CMK (cell line): ENCODE measurements at regions not wholly inside any gene's neighbourhood (a gene's known extent, or its start where the extent isn't known, plus 50 kb on each side); places are given as distances from the start of the nearest gene placed in this dataset.
A peak's percentile ranks its signal among the peaks of the same experiment; 100 is the strongest.

Source experiments
- DNase-seq: peaks from one replicate; pipeline ENCODE4 v3.0.0-alpha.2; 2010; ENCODE audit warnings: low read depth

DNA sequence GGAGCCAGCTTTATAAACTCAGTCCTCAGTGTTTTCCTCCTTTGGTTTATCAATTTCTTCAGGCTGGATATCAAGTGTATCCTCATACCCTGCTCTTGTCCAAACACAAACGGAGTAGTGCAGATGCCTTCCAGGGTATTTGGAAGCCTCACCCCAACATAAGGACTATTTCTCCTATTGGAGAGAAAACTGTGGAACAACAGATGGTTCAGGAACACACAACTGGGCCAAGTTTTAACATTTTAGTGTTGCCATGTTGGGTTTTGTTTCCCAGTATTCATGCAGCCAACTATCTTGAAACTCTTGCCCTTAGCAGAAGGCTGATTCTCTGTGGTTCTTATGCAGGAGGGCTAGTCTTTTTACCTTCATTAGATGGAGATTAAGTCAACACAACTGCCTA lies 398.1 kb downstream of the GABRB3 start:
- no peak for DNase-seq

DNA sequence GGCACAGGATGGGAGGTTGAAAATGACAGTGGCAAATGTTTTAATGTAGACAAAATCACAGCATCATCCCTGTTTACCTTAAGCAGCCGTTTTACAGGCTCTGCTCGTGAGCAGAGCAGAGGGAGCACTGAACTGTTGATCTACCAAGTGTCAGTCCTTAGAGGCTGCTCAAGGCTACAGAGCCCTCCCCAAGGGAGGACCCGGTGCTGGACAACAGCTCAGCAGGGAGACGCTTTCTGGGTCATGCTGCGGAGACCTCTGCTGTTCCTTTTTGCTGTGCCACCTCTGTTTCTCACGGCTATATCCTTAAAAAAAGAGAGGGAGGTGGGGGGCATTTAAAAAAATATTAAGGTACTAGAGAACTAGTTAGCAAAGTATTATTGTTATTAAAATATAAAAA lies 400.2 kb downstream of the GABRB3 start:
- no peak for DNase-seq

DNA sequence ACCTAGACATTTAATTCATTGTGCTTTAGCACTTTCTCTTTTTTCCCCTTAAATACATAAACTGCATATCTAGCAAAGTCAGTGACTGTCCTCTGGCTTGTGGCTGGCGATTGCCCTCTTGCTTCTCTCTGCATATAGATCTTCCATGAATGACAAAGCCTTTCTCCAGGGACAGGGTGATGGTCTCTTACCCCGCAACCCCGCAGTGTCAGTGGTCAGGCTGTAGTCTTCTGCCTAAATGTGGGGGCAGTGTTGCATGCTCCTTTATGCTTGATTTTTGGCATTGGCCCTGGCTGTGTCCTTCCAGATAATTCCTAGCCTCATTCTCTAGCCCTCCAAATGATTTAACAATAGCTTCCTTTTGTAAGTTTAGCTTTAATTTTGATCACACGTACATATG lies 407.8 kb downstream of the GABRB3 start:
- DNase-seq: no peak

DNA sequence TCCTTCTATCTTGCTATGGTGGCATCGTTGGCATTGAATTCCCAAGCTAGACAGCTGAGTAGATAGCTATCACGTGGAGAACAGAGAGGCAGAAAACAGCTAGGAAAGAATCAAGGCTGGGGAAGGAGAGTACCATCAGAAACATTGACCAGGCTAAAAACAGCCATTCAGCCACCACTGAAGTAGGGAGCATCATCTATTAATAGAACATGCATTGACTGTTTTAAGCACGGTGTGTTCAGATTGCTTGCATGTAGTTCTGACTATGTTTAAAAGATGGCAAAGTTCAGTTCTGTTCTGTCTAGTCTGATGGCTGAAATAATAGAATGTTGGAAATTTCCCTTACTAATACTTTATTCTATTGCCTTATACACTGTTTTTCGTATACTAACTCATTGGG lies 413.0 kb downstream of the GABRB3 start:
- no peak for DNase-seq

DNA sequence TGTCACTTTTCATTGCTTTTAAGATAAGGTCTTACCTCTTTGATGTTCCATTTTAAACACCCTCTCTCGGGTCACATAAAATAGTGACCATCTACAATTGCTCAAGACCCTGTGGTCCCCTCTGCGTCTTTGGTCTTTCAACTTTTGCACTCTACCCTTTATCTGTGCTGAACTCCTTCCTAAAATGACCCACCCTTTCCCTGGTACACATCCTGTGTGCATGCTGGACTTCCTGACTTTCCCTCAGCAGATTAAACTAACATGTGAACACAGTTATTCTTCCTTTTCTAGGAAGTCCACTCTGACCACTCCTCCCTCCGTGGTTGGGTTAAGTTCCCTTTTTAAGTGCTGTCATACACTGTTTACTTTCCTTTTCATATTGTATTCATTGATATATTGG lies 414.2 kb downstream of the GABRB3 start:
- DNase-seq: peak; percentile 8

DNA sequence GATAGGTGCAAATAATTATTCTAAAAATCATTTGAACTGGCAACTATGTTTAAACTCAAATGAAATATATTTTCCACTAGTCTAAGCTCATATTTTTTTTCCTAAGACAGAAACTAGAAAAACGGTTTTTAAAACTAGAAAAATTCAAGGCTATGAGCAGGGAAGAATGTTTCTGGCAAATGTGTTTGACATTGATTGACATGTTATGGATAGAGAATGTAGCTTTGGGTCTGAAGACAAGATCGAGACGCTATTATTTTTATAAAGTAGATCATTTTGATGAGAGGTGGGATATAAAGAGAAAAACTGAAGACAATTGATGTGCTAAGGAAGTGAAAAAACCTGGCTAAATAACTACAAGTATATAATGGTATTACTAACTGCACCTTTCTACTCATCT lies 415.2 kb downstream of the GABRB3 start:
- no peak for DNase-seq

DNA sequence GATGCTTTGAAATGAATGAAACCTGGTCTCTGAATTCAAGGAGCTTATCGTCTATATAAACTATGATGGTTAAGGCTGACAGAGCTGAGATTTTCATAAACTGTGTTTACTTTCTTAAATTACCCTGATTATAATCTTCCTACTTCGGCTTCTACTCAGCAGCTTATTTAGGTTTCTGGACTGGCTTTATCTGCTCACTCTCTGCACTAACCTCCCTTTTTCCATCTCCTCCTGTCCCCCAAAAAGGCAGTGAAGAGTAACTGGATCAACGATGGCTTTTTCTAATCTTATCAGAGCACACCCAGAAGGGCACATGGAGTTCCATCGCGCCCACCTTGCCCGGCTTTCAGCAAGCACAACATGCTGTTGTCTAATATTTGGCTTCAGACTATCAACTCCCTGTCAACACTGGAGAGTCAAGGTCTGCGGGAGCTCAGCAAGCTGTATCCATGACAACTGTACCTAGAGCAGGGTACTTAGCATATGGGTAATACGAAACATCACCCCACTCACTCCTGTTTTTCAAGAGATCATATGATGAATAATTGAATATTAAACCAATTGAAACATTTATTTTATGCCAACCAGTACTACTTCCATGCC lies 417.3 kb downstream of the GABRB3 start:
- DNase-seq: no peak

DNA sequence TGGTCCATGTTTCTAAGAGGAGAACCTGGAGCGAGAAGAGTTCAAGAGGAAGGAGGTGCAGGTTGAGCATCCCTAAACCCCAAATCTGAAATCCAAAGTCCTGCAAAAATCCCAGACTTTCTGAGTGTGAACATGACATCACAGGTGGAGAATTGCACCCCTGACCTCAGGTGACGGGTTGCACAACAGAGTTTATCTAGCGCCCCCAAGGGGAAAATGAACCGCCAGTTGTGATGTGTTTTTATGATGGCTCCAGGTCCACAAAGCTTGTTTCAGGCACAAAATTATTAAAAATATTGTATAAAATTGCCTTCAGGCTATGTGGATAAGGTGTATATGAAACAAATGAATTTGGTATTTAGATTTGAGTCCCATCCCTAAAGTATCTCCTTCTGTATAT lies 420.0 kb downstream of the GABRB3 start:
- no peak for DNase-seq

DNA sequence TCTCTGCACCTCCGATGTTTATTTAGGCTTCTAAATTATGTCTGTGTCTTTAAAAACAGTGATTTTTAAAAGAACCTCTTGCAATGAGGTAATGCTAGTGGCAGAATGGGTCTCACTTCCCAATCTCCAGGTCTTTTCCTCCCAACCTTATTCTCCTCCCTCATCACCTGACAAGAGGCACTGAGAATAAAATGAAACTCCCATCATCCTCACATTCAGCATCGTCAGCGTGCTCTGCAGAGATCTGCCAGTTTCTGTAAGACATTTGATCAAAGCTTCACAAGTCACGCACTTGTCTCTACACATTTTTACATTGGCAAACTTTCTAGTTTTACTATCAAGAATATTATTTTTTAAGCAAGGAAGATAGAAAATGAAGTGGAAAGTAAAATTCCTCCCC lies 420.5 kb downstream of the GABRB3 start:
- no peak for DNase-seq

DNA sequence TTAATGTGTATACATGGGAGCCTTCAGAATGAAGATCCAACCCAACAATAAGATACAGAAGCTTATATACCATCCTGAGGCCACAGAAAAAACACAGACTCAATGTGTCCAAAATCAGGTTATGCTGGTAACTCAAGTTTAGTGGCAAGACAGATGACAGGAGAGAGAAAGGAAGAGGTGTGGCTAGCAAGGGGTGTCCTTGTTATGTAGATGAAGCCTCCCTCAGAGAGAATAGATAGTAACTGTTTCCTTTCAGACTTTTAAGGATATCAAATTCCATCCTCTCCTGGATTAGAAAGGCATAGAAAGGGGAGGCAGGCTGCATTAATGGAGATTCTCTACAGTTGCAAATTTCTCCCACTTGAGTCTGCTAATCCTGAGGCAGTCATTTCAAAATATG lies 447.4 kb downstream of the GABRB3 start:
- DNase-seq: no peak

DNA sequence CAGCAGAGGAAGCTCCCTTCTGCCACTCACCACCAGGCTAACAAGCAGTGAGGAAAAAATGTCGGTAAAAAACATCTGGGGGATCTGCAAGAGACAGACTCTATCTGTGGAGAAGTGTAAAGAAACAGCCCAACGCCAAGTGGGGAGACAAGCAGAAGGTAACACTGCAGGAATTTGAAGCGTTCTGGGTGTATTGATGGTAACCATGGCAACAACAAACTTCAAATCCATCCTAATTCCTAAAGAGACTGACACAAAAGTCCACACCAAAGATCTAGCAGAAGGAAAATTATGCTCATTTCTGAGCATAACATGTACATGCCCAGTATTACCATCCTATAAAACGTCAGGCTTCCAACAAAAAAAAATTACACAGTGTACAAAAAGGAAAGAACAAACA lies 449.3 kb downstream of the GABRB3 start:
- DNase-seq: no peak

DNA sequence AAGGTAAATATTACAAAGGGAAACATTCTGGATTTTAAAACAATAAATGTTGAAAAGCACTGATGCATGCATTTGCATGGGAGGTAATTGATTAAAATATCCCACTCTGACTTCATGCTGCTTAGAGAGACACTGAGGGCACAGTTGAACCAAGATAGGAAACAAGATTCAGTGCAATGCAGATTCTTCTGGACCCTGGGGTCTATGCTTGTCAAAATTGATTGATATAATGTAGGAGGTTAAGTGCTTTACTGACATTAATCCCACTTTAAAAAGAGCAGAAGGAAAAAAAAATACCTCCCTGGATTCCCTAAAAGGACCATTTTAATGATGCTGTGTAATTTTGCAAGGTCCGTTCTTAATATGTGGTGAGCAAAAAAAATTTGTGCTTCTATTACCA lies 454.2 kb downstream of the GABRB3 start:
- DNase-seq: no peak

DNA sequence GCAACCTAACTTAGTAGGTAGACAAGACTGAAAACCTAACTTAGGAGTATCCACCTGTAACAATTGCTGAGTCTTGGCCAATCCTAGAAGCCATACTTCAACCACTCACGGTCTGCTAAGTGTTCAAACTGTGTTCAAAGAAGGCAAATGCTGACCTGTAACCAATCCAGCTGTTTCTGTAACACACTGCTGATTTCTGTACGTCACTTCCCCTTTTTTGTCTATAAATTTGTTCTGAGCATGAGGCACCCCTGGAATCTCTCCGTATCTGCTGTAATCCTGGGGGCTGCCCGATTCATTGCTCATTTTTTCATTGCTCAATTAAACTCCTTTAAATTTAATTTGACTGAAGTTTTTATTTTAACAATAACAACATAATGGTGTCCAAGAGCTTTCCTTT lies 451.4 kb upstream of the ATP10A start:
- DNase-seq: no peak

DNA sequence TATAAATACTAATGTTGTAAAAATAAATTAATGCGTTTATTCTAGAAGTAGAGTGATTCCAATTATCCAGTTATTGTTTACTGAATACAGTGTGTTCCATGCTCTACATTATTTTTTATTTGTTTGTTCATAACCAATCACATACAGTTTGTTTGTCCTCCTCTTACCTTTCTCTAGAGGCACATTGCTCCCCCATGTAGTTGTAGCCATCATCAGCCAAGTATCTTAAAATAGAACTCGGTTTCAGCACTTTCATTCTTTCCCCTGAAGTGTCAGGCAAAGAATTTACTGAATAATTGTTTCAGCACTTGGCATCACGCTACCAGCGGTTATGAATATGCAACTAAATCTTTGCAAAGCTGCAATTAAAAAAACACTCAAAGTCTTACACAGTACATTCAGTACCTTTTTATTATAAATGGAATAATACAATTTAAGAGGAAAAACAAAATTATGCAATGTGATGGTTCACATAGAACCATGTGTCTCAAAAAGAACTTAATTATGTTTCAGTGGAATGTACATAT lies 448.6 kb upstream of the ATP10A start:
- DNase-seq: no peak

DNA sequence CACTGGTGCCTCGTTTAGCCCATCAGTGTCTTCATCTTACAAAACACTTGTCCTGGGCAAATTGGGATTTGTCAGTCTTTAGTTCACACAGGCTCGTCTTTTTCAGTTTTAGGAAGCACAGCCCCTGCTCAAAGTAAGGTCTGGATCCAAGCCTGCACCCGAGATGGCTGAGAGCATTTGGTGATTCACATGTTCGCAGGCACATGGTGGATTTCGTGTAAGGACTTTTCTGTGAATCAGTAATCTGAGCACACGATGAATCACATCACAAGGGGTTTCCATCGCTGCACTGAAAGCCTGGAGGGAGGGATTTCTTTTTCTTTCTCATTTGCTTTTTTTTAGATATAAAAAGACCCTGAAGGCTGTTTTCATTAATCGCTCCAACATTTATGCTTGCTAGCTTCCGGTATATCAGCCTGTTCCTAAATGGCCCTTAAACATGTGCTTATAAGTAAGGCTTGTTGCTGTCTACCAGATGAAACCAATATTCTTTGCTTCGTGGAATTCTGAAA lies 435.6 kb upstream of the ATP10A start:
- DNase-seq: no peak

DNA sequence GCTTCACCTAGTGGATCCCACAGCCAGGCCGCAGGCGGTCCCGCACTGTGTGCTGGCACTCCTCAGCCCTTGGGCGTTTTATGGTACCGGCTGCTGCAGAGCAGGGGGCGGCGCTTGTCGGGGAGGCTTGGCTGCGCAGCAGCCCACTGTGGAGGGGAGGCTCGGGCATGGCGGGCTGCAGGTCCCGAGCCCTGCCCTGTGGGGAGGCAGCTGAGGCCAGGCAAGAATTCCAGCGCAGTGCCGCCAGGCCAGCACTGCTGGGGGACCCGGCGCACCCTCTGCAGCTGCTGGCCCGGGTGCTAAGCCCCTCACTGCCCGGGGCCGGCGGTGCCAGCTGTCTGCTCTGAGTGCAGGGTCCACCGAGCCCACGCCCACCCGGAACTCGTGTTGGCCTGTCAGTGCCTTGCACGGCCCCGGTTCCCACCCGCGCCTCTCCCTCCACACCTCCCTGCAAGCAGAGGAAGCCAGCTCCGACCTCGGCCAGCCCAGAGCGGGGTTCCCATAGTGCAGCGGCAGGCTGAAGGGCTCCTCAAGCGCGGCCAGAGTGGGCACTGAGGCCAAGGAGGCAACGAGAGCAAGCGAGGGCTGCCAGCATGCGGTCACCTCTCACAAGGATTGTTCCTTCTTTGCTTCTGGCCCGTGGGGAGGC lies 435.0 kb upstream of the ATP10A start:
- DNase-seq: no peak

DNA sequence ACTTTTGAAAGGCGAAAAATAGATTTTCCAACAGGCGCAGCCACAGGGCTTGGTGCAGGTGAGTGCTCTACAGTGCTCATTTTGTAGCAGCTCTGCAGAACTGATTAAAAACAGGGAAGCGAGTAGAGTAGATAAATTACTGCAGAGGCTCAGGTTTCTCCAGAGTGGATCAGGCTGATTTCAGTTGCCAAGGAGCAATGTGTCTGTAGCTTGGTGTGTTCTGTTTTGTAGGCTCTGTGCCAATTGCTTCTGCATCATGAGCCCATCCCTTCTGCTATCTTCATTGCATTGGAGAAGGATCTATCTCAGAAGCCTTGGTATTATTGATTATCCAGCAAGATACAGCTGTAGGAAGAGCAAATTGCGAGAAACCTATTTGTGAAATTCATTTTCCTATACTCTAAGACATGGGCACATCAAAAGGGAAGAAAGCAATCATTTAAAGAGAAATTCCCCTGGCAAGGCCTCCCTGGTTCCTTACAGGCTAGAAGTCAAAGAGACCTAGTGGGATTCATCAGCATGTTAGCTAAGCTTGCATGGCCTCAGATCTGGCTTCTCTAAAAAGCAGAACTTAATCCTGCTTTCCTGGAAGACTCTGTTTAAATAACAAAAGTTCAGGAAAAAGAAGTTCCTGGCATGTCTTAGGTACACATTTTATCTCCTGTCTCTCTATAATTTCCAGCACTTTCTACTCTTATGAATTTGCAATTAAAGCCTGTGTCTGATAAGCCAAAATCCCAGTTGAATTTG lies 432.4 kb upstream of the ATP10A start:
- no peak for DNase-seq

DNA sequence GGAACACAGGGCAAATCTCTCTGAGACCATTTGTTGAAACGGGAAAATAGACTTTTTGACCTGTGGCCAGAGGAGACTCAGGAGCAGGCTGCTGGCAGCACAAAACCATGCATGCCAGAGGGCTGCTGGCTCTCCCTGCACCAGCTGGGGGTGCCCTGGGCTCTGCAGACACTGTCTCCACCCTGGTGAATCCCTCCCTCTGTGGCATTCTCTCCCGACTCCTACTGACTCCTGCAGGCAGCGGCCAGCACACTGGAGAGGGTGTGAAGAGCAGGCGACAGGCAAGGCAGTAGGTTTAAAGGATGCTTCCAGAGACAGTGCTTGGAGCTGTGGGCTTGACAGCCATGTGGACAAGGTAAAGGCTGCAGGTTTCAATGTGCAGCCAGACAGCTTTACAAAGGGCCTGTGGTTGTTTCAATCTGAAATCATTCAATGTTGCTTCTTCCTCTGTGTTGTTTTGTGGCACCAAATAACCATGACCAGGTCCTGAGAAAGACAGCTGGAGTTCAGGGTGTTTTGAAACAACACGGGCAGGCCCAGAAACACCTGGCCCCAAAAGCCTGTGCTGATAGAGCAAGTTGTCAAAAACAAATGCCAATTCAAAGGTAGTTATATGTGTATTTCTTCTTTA lies 431.0 kb upstream of the ATP10A start:
- DNase-seq: no peak

DNA sequence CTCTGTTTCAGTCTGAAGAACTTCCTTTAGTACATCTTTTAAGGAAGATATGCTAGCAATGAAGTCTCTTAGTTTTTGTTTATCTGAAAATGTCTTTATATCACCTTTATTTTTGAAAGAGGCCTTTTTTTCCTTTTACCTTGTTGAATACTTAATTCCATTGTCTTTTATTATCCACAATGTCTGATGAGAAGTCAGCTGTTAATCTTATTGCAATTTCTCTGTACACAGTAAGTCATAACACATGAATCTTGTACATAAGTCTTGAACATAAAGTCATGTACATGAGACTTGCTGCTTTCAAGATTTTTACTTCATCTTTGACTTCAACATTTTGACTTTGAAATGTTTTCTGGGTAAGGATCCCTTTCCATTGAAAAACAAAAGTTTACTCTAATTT lies 424.3 kb upstream of the ATP10A start:
- no peak for DNase-seq

DNA sequence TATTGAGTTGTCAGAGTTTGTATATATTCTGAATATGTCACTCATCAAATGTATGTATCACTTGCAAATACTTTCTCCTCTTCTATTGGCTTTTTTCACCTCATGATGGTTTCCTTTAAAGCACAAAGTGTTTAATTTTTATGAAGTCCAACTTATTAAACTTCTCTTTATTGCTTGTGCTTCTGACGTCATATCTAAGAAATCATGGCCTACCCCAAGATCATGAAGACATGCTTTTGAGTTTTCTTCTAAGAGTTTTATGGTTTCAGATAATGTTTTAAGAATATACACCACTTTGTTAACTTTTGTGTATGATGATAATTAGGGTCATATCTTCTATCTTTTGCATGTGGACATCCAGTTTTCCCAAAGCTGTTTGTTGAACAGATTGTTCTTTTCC lies 417.2 kb upstream of the ATP10A start:
- no peak for DNase-seq

DNA sequence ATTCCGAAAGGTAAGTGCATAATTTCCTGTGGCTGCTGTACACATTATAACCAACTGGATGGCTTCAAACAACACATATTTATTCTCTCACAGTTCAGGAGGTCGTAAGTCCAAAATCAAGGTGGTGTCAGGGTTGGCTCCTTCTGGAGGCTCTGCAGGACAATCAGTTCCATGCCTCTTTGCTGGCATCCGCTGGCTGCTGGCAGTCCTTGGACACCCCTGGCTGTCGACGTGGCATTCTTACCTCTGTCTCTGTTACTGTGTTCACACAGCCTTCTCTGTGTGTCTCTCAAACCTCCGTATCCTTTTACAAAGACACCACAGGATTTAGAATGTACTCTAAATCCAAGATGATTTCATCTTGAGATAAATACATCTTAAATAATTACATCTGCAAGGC lies 398.8 kb upstream of the ATP10A start:
- no peak for DNase-seq

DNA sequence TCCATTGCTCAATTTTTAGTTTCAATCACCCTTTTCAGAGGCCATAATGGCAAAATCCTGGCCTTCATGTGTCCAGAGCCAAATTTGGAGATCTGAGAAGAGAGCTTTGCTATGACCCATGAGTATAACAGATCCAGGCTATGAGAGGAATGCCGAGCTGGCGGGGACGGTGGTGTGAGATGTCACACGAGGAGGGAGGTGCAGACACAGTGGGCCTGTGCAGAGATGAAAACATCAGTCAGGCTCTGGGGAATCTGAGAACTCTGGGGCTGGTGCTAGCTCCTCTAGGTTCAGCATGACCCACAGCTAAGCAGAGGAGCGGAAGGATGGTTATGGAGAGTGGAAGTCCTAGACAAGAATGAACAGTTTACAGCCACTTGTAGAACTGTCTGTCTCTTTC lies 398.3 kb upstream of the ATP10A start:
- DNase-seq: no peak
